Mucosa of gallbladder (tissue), 1 donor: ENCODE measurements at regions not wholly inside any gene's neighbourhood (a gene's known extent, or its start where the extent isn't known, plus 50 kb on each side); places are given as distances from the start of the nearest gene placed in this dataset.
"Not testable (repeated sequence)": the region's sequence is repeated elsewhere in the genome, so short reads cannot be mapped to it uniquely, and the experiment has no call there.

ENCODE experiments used
- DNase-seq: peaks from one replicate; pipeline ENCODE4 v3.0.0-alpha.2; 2020; ENCODE audit warnings: low spot score
- donor health status: DM: no; HTN: no; CAD: no.

GRCh38 chr1:95754412-95754811 lies 520.4 kb downstream of the RWDD3 start:
- DNase-seq = no peak

DNA sequence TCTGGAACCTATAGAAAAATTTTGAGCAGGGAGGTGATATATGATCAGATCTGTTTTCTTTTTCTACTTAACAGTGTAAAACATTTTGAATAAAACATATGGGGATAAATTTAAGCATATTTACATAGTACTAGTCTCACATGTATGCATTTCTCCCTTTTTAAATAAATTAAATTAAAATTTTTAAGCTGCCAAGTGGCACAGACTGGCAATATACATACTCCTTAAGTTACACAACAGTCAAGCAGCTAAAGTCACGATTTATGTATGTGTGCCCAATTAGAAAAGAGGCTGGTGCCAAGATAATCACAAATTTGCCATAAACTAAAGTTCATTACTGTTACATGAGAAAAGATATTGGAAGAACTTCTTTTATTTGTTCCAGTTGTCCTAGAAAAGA lies 532.0 kb downstream of the RWDD3 start:
- DNase-seq = no peak

GRCh38 chr1:95770581-95770980 lies 536.6 kb downstream of the RWDD3 start:
- no peak for DNase-seq

GRCh38 chr1:95778217-95778616 lies 544.2 kb downstream of the RWDD3 start:
- DNase-seq = no peak

DNA sequence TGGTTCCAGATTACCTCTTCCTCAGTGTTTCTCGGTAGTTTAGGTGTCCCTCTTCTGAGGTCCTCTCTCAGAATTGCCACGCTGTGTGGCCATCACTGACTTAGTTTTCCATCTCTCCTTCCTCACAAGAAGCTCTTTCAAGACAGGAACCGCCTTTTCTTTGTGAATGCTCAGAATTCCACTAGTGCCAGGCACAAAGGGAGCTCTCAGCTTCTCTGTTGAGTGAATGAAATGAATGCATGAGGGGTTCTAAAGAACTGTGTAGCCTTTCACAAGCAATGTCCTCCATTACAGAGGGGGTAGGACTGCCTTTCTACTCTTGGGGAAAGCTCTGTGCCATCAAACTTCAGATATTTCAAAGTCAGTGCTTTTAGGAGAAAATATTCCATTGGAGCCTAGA lies 546.8 kb downstream of the RWDD3 start:
- DNase-seq = no peak

GRCh38 chr1:95790136-95790535 lies 556.1 kb downstream of the RWDD3 start:
- DNase-seq = no peak

GRCh38 chr1:95793893-95794292 lies 559.9 kb downstream of the RWDD3 start:
- DNase-seq = no peak

DNA sequence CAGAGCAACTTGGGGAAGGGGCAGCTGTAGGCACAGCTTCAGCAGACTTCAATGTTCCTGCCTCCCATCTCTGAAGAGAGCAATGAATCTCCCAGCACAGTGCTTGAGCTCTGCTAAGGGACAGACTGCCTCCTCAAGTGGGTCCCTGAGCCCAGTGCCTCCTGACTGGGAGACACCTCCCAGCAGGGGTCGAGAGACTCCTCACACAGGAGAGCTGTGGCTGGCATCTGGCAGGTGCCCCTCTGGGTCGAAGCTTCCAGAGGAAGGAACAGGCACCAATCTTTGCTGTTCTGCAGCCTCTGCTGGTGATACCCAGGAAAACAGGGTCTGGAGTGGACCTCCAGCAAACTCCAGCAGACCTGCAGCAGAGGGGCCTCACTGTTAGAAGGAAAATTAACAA lies 563.8 kb downstream of the RWDD3 start:
- not testable (repeated sequence) for DNase-seq

DNA sequence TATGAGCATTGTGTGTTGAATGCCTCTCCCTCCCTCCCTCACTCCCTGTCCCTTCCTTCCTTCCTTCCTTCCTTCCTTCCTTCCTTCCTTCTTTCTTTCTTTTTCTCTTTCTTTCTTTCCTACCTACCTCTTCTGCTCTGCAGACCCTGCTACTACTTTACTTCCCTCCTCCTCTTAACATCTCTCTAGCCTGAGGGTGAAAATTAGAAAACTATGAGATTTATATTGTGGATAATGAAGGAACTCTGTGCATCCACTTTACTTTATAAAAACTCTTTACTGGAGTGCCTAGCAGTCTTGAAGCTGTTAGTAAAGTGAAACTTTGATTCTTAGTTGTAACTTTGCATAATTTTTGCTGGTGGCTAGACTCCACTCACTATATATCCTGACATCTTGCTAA lies 572.2 kb downstream of the RWDD3 start:
- DNase-seq = no peak

DNA sequence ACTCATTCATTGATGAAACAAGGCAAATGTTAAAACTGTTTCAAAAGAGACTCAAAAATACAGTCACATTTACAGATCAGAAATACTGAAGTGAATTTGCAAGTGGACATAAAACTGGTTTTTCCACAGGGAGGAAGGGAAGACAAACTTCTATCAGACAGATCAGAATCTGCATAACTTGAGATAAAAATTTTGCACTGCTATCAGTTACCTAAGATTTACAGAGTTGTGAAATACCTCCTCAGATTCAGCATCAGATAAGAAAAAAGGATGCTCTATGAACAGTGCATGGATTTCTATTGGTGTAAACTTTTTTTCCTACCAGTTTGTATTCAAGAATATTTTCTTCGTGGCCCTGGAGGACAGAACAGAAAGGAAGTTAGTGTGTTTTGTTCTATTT lies 575.4 kb downstream of the RWDD3 start:
- no peak for DNase-seq

DNA sequence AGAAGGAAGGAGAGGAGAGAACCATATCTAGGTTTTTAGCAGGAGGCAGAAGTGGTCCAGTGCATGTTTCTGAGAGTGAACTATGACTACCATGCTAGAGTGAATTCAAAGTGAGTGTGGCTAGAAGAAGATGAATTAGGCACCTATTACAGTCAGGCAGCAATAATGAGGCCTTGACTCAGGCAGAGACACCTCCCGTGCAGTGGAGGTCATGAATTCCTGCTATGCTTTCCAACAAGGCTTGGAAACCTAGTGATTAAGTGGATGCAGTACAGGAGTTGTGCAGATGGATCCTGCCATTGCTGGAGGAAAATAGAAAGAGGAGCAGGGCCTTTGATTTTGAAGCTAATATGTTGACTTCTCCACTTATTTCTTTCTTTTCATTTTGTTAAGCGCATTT lies 581.5 kb downstream of the RWDD3 start:
- DNase-seq = no peak

DNA sequence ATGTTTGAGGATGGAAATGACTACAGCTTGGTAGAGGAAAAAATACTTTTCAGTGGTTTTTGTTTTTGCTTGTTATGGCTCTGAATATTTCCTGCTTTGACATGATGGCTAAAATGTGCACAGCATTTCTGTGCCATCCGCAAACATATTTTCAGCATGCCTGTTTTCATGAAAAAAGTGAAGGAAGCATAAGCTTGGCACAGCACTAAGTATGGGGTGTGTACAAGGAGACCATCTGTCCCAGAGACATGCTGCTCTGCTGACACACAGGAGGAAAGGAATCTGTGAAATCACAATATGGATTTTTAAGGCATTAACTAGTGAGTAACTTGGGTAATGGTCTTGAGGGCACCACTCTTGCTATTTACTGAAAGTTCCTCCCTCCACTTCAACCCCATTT lies 595.5 kb downstream of the RWDD3 start:
- no peak for DNase-seq

- DNase-seq = no peak
Observed at GRCh38 chr1:95832370-95832769, 598.4 kb downstream of the RWDD3 start.

GRCh38 chr1:95849439-95849838 lies 615.4 kb downstream of the RWDD3 start:
- DNase-seq = no peak

DNA sequence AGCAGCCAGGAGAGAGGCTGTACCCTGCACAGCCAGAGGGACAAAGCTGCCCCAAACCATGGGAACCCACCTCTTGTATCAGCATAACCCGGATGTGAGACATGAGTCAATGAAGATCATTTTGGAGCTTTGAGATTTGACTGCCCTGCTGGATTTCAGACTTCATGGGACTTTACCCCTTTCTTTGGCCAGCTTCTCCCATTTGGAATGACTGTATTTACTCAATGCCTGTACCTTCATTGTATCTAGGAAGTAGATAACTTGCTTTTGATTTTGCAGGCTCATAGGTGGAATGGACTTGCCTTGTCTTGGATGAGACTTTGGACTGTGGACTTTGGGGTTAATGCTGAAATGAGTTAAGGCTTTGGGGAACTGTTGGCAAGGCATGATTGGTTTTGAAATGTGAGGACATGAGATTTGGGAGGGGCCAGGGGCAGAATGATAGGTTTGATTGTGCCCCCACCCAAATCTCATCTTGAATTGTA lies 616.2 kb downstream of the RWDD3 start:
- no peak for DNase-seq

DNA sequence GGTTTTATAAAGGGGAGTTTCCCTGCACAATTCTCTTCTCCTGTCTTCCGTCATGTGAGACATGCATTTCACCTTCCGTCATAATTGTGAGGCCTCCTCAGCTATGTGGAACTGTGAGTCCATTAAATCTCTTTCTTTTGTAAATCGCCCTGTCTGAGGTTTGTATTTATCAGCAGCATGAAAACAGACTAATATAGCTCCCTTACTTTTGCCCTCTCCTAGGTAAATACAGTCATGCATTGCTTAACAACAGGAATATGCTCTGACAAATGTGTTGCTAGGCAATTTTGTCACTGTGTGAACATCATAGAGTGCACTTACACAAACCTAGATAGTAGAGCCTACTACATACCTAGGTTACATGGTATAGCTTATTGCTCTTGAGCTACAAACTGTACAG lies 616.8 kb downstream of the RWDD3 start:
- no peak for DNase-seq

GRCh38 chr1:95852483-95853070 lies 618.6 kb downstream of the RWDD3 start:
- no peak for DNase-seq

- no peak for DNase-seq
Observed at GRCh38 chr1:95854457-95854856, 620.4 kb downstream of the RWDD3 start.

DNA sequence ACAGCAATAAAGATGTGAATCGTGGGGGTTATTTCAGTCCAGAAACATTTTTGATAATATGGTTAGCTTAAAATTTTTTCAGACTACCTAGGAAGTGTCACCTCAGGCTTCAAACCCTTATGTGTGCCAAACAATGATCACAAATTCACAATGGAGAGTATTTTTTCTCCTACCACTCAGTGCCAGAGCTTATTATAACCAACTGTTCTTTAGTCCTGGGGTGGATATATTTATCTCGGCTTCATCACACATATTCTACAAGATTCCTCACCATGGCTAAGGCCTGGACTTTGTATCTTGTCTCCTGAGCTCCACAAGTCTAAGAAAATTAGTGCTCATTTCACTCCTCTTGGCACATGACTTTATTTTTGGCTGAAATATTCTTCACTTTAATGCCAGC lies 629.1 kb downstream of the RWDD3 start:
- DNase-seq = no peak

GRCh38 chr1:95865769-95866168 lies 631.8 kb downstream of the RWDD3 start:
- no peak for DNase-seq

DNA sequence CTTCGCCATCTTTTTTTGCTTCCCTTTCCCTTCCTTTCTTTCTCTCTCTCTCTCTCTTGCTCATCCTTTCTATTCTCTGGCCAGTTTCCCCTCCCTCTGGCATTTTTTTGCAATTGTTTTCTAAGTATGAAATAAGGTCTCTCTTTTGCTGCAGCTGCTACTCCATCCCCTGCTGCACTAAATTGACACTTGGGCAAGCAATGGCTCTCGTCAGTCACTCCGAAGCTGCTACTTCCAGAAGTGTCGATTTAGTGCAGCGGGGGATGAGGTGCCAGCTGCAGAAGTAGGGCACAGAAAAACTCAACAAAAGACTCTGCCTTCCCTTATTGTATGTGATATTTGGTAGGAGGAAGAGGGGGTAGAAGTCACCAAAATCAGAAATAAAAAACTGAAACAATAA lies 642.3 kb downstream of the RWDD3 start:
- no peak for DNase-seq

- no peak for DNase-seq
Observed at GRCh38 chr1:95879498-95880050, 645.6 kb downstream of the RWDD3 start.

DNA sequence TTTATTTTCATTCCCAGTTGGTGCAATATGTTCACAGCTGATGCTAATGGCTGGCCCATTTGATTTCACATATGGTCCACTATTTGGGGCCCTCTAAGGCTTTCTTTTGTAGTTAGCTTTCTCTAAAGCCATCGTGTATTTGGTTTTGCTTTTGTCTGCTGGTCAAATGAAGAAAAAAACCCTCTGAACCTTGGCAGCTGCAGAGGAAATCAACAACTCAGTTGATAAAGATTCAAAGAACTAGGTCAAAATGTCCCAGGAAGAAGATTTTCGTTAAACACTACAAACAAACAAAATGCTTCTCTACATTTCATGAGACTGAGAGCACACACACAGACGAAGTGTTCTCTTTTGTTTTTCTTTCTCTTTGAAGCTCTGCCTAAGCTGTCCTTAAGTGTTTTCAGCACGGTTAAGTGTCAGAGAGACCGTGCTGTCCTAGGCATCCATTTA lies 655.0 kb downstream of the RWDD3 start:
- DNase-seq = no peak

- no peak for DNase-seq
Observed at GRCh38 chr1:95889400-95889799, 655.4 kb downstream of the RWDD3 start.
